IMR-90 (cell line): ENCODE measurements at regions not wholly inside any gene's neighbourhood (a gene's known extent, or its start where the extent isn't known, plus 50 kb on each side); places are given as distances from the start of the nearest gene placed in this dataset.
A peak's percentile ranks its signal among the peaks of the same experiment; 100 is the strongest.

Source experiments
- ATAC-seq: fragments of 200-7000 bp; cut with Tn5 transposase; 2 replicates; pipeline ENCODE4 v1.9.1; 2020; ENCODE audit warnings: low read depth, mild to moderate bottlenecking, moderate library complexity
- BruUV-seq: library from RNA; stranded (reverse); fragments of 400-500 nt; replicated peaks from 2 replicates; lab custom pipeline; 2021; lab: Mats Ljungman, UMichigan
- CTCF ChIA-PET: fragments of 300-600 bp; formaldehyde crosslinking; extraction: SDS; loops from one replicate; lab custom pipeline; 2021; ENCODE audit warnings: antibody characterized with exemption; lab: Yijun Ruan, JAX
- POLR2A ChIA-PET: fragments of 300-600 bp; sonication (Branson Sonifier 250); formaldehyde crosslinking; loops from one replicate; lab custom pipeline; 2022; ENCODE audit warnings: antibody characterized with exemption; ENCODE audit not compliant: unreplicated experiment; lab: Charles Lee
- DNase-seq: peaks from one replicate; pipeline ENCODE4 v3.0.0; 2013
- H2AFZ ChIP-seq: replicated peaks from 2 replicates; pipeline ENCODE3; 2013; ENCODE audit warnings: low read length, mild to moderate bottlenecking; ENCODE audit not compliant: poor library complexity
- H2AK5ac ChIP-seq: 2 replicates; pipeline ENCODE4 v1.6.1; 2013; ENCODE audit warnings: low read depth, low read length, inconsistent platforms
- H2AK9ac ChIP-seq: replicated peaks from 2 replicates; pipeline ENCODE3; 2013; ENCODE audit warnings: mild to moderate bottlenecking, low read depth, low read length, moderate library complexity; ENCODE audit not compliant: poor library complexity
- H2BK120ac ChIP-seq: 2 replicates; pipeline ENCODE4 v1.6.1; 2013; ENCODE audit warnings: low read depth, low read length, inconsistent platforms
- H2BK15ac ChIP-seq: 3 replicates; pipeline ENCODE4 v1.6.1; 2013; ENCODE audit warnings: low read depth, low read length, inconsistent platforms
- H2BK20ac ChIP-seq: 2 replicates; pipeline ENCODE4 v1.6.1; 2013; ENCODE audit warnings: low read depth, mild to moderate bottlenecking, inconsistent platforms, low read length, moderate library complexity
- H2BK5ac ChIP-seq: 2 replicates; pipeline ENCODE4 v1.6.1; 2013; ENCODE audit warnings: mild to moderate bottlenecking, low read depth, low read length, inconsistent platforms; ENCODE audit not compliant: poor library complexity, severe bottlenecking
- H3K14ac ChIP-seq: replicated peaks from 2 replicates; pipeline ENCODE4 v1.6.1; 2013; ENCODE audit warnings: low read depth, low read length, inconsistent platforms
- H3K18ac ChIP-seq: 2 replicates; pipeline ENCODE4 v1.6.1; 2013; ENCODE audit warnings: low read depth, low read length, control low read depth
- H3K23ac ChIP-seq: 2 replicates; pipeline ENCODE4 v1.6.1; 2013; ENCODE audit warnings: low read depth, low read length, inconsistent platforms
- H3K27ac ChIP-seq: 2 replicates; pipeline ENCODE4 v1.5.1; 2013; ENCODE audit warnings: mild to moderate bottlenecking, control low read depth, low read length; ENCODE audit not compliant: insufficient read depth
- H3K27me3 ChIP-seq: 2 replicates; pipeline ENCODE4 v1.6.1; 2013; ENCODE audit warnings: low read length; ENCODE audit not compliant: control insufficient read depth, insufficient read depth
- H3K36me3 ChIP-seq: 2 replicates; pipeline ENCODE4 v1.6.1; 2013; ENCODE audit warnings: low read length, mixed read lengths; ENCODE audit not compliant: control insufficient read depth, insufficient read depth
- H3K4ac ChIP-seq: 2 replicates; pipeline ENCODE4 v1.6.1; 2013; ENCODE audit warnings: low read depth, low read length, inconsistent platforms
- H3K4me1 ChIP-seq: 2 replicates; pipeline ENCODE4 v1.6.1; 2013; ENCODE audit warnings: low read length, mixed read lengths; ENCODE audit not compliant: control insufficient read depth, insufficient read depth
- H3K4me2 ChIP-seq: 2 replicates; pipeline ENCODE4 v1.6.1; 2013; ENCODE audit warnings: low read depth, mild to moderate bottlenecking, control low read depth, low read length, moderate library complexity
- H3K4me3 ChIP-seq: 2 replicates; pipeline ENCODE4 v1.5.1; 2013; ENCODE audit warnings: low read depth, mild to moderate bottlenecking, control low read depth, low read length, moderate library complexity; ENCODE audit not compliant: insufficient read depth
- H3K56ac ChIP-seq: 2 replicates; pipeline ENCODE4 v1.6.1; 2013; ENCODE audit warnings: low read length, inconsistent platforms; ENCODE audit not compliant: insufficient read depth; ENCODE audit errors: extremely low read depth
- H3K79me1 ChIP-seq, 2 experiments: 2 replicates each; pipeline ENCODE4 v1.6.1; 2013; ENCODE audit warnings: low read length in 2 of 2, inconsistent platforms in 1 of 2, low read depth in 1 of 2
- H3K9ac ChIP-seq: 2 replicates; pipeline ENCODE4 v1.6.1; 2013; ENCODE audit warnings: low read depth, low read length, control low read depth
- H3K9me1 ChIP-seq: 2 replicates; pipeline ENCODE4 v1.6.1; 2013; ENCODE audit warnings: low read length, inconsistent platforms; ENCODE audit not compliant: insufficient read depth
- H3K9me3 ChIP-seq: 2 replicates; pipeline ENCODE4 v1.6.1; 2013; ENCODE audit warnings: low read length; ENCODE audit not compliant: control insufficient read depth, insufficient read depth
- H4K20me1 ChIP-seq: 2 replicates; pipeline ENCODE4 v1.6.1; 2013; ENCODE audit warnings: low read length, inconsistent platforms; ENCODE audit not compliant: insufficient read depth
- H4K5ac ChIP-seq: 2 replicates; pipeline ENCODE4 v1.6.1; 2013; ENCODE audit warnings: mild to moderate bottlenecking, low read depth, low read length, control low read depth
- H4K8ac ChIP-seq, 2 experiments: 2 replicates each; pipeline ENCODE4 v1.6.1; 2013; ENCODE audit warnings: low read depth in 2 of 2, low read length in 2 of 2, control low read depth in 1 of 2, inconsistent platforms in 1 of 2
- H4K91ac ChIP-seq: 2 replicates; pipeline ENCODE4 v1.6.1; 2013; ENCODE audit warnings: low read depth, low read length, inconsistent platforms; ENCODE audit not compliant: insufficient read depth
- BHLHE40 ChIP-seq: fragments of 150-350 bp; IDR thresholded peaks from 2 replicates; pipeline ENCODE4 v1.6.1; 2016; ENCODE audit warnings: mild to moderate bottlenecking, low read depth, low read length
- MAFK ChIP-seq: IDR thresholded peaks from 2 replicates; pipeline ENCODE4 v1.6.1; 2012; ENCODE audit warnings: low read depth, low read length, improper control_type of control experiment
- RAD21 ChIP-seq: IDR thresholded peaks from 2 replicates; pipeline ENCODE4 v1.6.1; 2012; ENCODE audit warnings: low read length, improper control_type of control experiment
- WGBS, 2 experiments: methylation state at CpG; one replicate each; pipeline versions ENCODE4 v1.1.5 to v1.1.7; 2013; ENCODE audit warnings: missing lambda C conversion rate in 2 of 2; ENCODE audit not compliant: insufficient read length in 1 of 2; ENCODE audit errors: extremely low coverage in 2 of 2; 5-methylcytosine and 5-hydroxymethylcytosine counted together
- dilution Hi-C: fragments of 300-500 bp; cut with HindIII; formaldehyde crosslinking; loops from one replicate; pipeline ENCODE4 v1.14.3; 2018; ENCODE audit warnings: low sequenced_read_pairs; ENCODE audit not compliant: unreplicated experiment
- in situ Hi-C: fragments of 300-500 bp; cut with MboI; formaldehyde crosslinking; loops from 3 replicates; pipeline ENCODE4 v1.14.3; 2019; ENCODE audit warnings: low sequenced_read_pairs, inconsistent platforms, mixed read lengths
- intact Hi-C: fragments of 100-400 bp; cut with micrococcal nuclease; formaldehyde crosslinking; loops from 2 replicates; pipeline ENCODE4 v1.10.0; 2022

- no peak overlapping the region for H4K91ac ChIP-seq
- H2AFZ ChIP-seq = no peak overlapping the region
- H4K5ac ChIP-seq = no peak overlapping the region
- ATAC-seq (no peak), DNase-seq (no peak)
- no TSS peak for BruUV-seq
- TF ChIP-seq MAFK (peak; percentile 81), RAD21 (no peak), BHLHE40 (no peak)
- dilution Hi-C loops = no loop called here
- ChIA-PET POLR2A (no interaction called here), CTCF (no interaction called here)
- no peak overlapping the region for H2BK15ac ChIP-seq
- in situ Hi-C loops = no loop called here
- no peak overlapping the region for H2BK20ac ChIP-seq
- no peaks in the 10 kb centered on the region for H3K9me1 ChIP-seq
- no peak overlapping the region for H3K14ac ChIP-seq
- H3K4me1 ChIP-seq = peaks cover 2% of the 10 kb centered on the region; the same call in 1 of the 2 replicates
- no peak overlapping the region for H3K27ac ChIP-seq
- intact Hi-C loops = no loop called here
- H2BK5ac ChIP-seq = no peak overlapping the region
- no peak overlapping the region for H3K4me3 ChIP-seq
- no peak overlapping the region for H3K56ac ChIP-seq
- no peak overlapping the region for H3K9ac ChIP-seq
- WGBS, 2 experiments = no CpG with 5 or more reads among the region's 4 CpGs
- H3K79me1 ChIP-seq = no peaks in the 10 kb centered on the region
- no peak overlapping the region for H2AK9ac ChIP-seq
- H4K8ac ChIP-seq = no peak overlapping the region
- H2BK120ac ChIP-seq = no peak overlapping the region
- no peaks in the 10 kb centered on the region for H3K27me3 ChIP-seq
- H3K23ac ChIP-seq = no peak overlapping the region
- H3K4me2 ChIP-seq = no peak overlapping the region
- H3K18ac ChIP-seq = no peak overlapping the region
- H3K9me3 ChIP-seq = no peaks in the 10 kb centered on the region
- no peak overlapping the region for H2AK5ac ChIP-seq
- H3K36me3 ChIP-seq = no peaks in the 10 kb centered on the region
- no peaks in the 10 kb centered on the region for H4K20me1 ChIP-seq
- no peak overlapping the region for H3K4ac ChIP-seq
Measured at GRCh38 chr3:70775257-70775656, 462.8 kb upstream of the MDFIC2 start.
